HS-5 (cell line): ENCODE measurements at regions not wholly inside any gene's neighbourhood (a gene's known extent, or its start where the extent isn't known, plus 50 kb on each side); places are given as distances from the start of the nearest gene placed in this dataset.
"Not testable (repeated sequence)": the region's sequence is repeated elsewhere in the genome, so short reads cannot be mapped to it uniquely, and the experiment has no call there.

Source experiments
- DNase-seq: peaks from one replicate; pipeline ENCODE4 v3.0.0-alpha.2; 2012; ENCODE audit warnings: low read depth

- DNase-seq: no peak
These were observed 1337.6 kb upstream of the TENM4 start for GRCh38 chr11:80778432-80778831.

GRCh38 chr11:80773919-80774318, 1333.1 kb upstream of the TENM4 start:
- DNase-seq: no peak

GRCh38 chr11:80771017-80771416, 1330.2 kb upstream of the TENM4 start:
- no peak for DNase-seq

GRCh38 chr11:80758787-80759186, 1318.0 kb upstream of the TENM4 start:
- DNase-seq: no peak

- no peak for DNase-seq
These were observed 1307.5 kb upstream of the TENM4 start for GRCh38 chr11:80748207-80748925.

GRCh38 chr11:80746300-80746699, 1305.5 kb upstream of the TENM4 start:
- DNase-seq: no peak

GRCh38 chr11:80745416-80745815, 1304.6 kb upstream of the TENM4 start:
- no peak for DNase-seq

GRCh38 chr11:80733790-80734189, 1293.0 kb upstream of the TENM4 start:
- no peak for DNase-seq

- DNase-seq: no peak
These were observed 1292.5 kb upstream of the TENM4 start for GRCh38 chr11:80733361-80733760.

GRCh38 chr11:80727315-80727714, 1286.5 kb upstream of the TENM4 start:
- DNase-seq: peak; percentile 13

GRCh38 chr11:80726236-80726635, 1285.4 kb upstream of the TENM4 start:
- DNase-seq: no peak

- DNase-seq: no peak
These were observed 1283.5 kb upstream of the TENM4 start for GRCh38 chr11:80724366-80724765.

GRCh38 chr11:80722629-80723028, 1281.8 kb upstream of the TENM4 start:
- no peak for DNase-seq

- DNase-seq: no peak
These were observed 1279.5 kb upstream of the TENM4 start for GRCh38 chr11:80720295-80720694.

- DNase-seq: no peak
These were observed 1278.4 kb upstream of the TENM4 start for GRCh38 chr11:80719292-80719646.

GRCh38 chr11:80718611-80719291, 1277.9 kb upstream of the TENM4 start:
- no peak for DNase-seq

GRCh38 chr11:80702264-80702663, 1261.4 kb upstream of the TENM4 start:
- DNase-seq: peak; percentile 33

- DNase-seq: no peak
These were observed 1259.6 kb upstream of the TENM4 start for GRCh38 chr11:80700386-80700785.

GRCh38 chr11:80699406-80700177, 1258.8 kb upstream of the TENM4 start:
- DNase-seq: not testable (repeated sequence)

- DNase-seq: no peak
These were observed 1257.8 kb upstream of the TENM4 start for GRCh38 chr11:80698637-80699036.

GRCh38 chr11:80694385-80694784, 1253.6 kb upstream of the TENM4 start:
- peak; percentile 3 for DNase-seq

GRCh38 chr11:80687941-80688340, 1247.1 kb upstream of the TENM4 start:
- no peak for DNase-seq

GRCh38 chr11:80686889-80687288, 1246.1 kb upstream of the TENM4 start:
- DNase-seq: no peak
